ENCODE measurements at regions not wholly inside any gene's neighbourhood (a gene's known extent, or its start where the extent isn't known, plus 50 kb on each side); places are given as distances from the start of the nearest gene placed in this dataset.

DNA sequence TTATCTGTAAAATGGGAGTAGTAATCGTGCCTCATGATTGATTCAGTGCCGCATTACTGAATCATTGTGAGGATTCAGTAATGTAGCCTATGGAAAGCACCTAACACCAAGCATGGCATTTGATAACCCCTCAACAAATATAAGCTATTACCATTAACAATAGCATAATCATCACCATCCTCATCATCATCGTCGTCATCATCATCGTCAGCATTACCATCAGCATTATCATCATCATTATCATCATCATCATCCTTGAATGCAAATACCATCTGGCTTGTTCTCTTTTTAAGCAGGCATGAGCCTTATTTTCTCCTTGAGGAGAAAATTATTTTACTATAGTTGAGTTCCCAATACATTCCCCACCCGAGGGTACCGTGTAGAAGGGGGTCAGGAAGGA, 115.4 kb upstream of the PTPRG start:
- TF ChIP-seq POLR2AphosphoS5 (IDR thresholded peaks at IDR 0.05; ENCODE audit: low read depth, low read length) (no peak), POLR2A (IDR thresholded peaks at IDR 0.05; ENCODE audit: low read depth, low read length) (no peak), SPI1 (IDR thresholded peaks at IDR 0.05; ENCODE audit: low read depth, low read length) (no peak)

Measured in GM12891 (cell line).